LNCaP clone FGC (cell line): ENCODE measurements at regions not wholly inside any gene's neighbourhood (a gene's known extent, or its start where the extent isn't known, plus 50 kb on each side); places are given as distances from the start of the nearest gene placed in this dataset.

Source experiments
- DNase-seq: peaks from one replicate; pipeline ENCODE4 v3.0.0-alpha.2; 2011; ENCODE audit warnings: low read depth
- H3K4me3 ChIP-seq: 2 replicates; pipeline ENCODE4 v1.5.1; 2011; ENCODE audit warnings: mild to moderate bottlenecking, low read depth, low read length, control low read depth
- TF ChIP-seq, protein P1 (sequence below): IDR thresholded peaks from 2 replicates; pipeline ENCODE4 v1.5.1; 2012; ENCODE audit warnings: mild to moderate bottlenecking; ENCODE audit not compliant: control insufficient read depth, insufficient read depth; ENCODE audit errors: extremely low read depth

DNA sequence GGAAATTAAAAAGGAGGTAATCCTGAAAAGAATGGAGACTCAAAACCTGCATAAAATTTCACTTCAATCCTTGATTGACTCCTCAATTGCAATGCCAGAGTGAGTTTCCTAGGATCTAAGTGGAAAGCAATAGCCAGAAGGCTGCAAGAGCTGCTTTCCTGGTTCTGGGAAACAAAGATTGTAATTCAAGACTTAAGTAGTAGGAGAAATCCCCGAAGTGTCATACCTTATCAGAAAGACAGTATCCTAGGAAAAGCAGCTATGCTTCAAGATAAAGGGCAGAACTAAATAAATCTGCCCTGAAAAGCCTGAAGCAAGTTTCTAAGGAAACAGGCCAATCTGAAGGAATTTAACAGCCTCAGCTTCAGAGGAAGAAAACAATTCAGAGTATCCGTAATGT is 390.2 kb downstream of the DSC3 start:
- DNase-seq, result no peak

DNA sequence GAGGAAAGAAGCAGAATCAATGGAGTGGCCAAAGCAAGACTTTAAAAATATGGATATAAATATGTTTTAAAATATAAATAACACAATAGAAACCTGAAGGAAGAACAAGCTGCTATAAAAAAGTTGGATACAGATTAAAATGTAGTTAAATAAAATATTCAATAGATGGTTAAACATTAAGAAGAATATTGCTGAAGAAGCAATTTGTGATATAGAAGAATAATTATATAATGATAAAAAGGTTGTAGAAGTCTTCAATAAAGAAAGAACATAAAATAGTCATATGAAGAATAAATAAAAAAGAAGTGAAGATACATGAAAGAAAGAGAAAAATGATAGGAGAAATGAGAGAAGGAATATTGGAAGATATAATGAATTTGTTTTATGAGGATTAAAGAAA is 392.0 kb downstream of the DSC3 start:
- TF ChIP-seq, protein P1, sequence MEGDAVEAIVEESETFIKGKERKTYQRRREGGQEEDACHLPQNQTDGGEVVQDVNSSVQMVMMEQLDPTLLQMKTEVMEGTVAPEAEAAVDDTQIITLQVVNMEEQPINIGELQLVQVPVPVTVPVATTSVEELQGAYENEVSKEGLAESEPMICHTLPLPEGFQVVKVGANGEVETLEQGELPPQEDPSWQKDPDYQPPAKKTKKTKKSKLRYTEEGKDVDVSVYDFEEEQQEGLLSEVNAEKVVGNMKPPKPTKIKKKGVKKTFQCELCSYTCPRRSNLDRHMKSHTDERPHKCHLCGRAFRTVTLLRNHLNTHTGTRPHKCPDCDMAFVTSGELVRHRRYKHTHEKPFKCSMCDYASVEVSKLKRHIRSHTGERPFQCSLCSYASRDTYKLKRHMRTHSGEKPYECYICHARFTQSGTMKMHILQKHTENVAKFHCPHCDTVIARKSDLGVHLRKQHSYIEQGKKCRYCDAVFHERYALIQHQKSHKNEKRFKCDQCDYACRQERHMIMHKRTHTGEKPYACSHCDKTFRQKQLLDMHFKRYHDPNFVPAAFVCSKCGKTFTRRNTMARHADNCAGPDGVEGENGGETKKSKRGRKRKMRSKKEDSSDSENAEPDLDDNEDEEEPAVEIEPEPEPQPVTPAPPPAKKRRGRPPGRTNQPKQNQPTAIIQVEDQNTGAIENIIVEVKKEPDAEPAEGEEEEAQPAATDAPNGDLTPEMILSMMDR, result no peak
- no peak for DNase-seq
- no peak overlapping the region for H3K4me3 ChIP-seq

More for the DNA sequence above, 390.2 kb downstream of the DSC3 start:
- TF ChIP-seq, protein P1, result no peak
- H3K4me3 ChIP-seq, result no peak overlapping the region

DNA sequence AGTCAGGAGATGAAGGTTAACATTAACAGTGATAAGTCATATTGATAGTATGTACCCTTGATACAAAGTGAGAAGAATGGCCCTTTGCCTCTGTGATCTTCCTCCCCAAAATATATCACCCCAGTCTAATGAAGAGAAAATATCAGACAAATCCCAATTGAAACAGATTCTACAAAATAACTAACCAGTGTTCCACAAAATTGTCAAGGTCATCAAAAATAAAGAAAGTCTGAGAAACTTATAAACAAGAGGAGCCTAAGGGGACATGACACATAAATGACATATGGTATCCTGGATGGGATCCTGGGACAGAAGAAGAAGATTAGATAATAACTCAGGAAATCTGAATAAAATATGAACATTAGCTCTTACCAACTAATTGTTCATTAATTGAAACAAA is 398.4 kb downstream of the DSC3 start:
- TF ChIP-seq, protein P1, result no peak
- no peak for DNase-seq
- no peak overlapping the region for H3K4me3 ChIP-seq

DNA sequence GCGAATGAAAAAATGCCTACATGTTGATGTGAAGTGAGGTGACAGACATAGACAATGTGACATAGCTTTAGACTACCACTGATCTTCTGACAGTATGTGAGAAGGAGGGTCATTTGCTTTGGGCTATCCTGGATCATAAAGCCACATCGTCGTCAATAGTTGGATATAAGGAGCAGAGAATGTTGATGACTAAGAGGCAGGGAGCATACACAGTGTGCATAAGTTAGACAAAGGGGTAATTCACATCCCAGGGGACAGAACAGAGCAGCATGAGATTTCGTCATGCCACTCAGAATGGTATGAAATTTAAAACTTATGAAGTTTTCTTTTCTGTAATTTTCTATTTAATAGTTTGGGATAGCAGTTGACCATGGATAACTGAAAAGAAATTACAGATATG is 403.2 kb downstream of the DSC3 start:
- H3K4me3 ChIP-seq, result no peak overlapping the region
- TF ChIP-seq, protein P1, result no peak
- DNase-seq, result no peak

DNA sequence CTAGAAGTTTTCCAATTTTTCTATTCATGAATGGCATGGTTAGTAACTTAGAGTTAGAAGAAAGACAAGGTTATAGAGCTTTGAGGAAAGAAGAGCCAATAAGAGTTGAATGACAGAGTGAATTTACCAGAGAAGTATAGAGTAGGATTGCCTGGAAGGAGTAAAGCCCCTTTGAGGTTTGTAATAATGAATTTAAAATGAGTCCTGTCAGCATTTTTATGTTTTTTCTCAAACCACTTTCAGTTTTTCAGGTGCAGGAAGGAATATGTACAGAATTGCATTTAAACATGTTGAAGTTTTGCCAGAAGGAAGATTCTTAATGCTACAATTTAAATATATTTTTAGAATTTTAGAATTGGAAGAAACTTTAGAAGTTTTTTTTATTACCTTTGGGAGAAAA is 408.3 kb downstream of the DSC3 start:
- DNase-seq, result no peak
- no peak overlapping the region for H3K4me3 ChIP-seq
- TF ChIP-seq, protein P1, result no peak

DNA sequence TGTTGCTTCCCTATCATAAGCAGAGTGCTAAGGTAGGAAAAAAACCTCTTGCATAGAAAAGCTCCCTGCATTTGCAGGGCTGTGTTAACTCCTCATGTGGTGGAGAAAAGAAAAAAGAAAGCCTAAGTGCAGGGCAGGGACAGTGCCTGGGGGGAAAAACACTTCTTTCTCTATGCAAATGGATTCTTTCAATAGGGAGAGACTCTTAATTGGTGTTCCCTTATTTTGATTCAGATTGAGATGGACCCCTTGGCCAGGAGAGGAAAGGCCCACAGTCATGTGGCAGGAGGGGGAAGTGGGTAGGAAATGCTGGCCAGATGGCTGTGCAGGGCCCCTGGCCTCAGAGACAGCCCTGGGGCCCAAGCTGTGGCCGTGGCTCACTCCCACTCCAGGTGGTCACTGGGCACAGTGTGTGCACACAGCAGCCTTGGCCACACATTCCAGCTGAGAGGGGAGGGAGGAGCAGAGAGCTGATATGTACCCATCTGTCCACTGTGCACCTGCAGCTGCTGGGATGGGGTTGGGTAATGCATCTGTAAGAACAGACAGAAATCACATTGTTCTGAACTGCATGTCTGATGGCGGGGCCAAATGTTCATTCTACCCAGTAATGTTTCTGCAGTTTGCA is 410.4 kb downstream of the DSC3 start:
- TF ChIP-seq, protein P1, result no peak
- H3K4me3 ChIP-seq, result no peak overlapping the region
- DNase-seq, result no peak

DNA sequence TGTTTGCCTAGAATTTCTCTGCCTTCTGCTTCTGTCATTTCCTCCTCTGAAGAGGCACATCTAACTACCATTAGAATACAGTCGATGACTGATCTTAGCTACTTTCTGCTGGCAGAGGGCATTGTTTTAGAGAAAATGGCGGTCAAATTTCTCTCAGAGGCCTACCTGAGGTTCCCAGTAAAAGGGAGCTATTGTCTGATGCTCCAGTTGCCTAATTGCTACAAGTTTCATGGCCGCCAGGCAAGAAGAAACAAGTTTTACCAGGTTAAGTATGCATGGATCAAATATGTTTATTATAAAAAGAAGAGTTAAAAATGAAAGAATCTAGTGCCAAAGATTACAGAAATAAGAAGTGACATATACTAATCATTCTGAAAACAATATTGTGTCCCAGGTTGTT is 416.6 kb downstream of the DSC3 start:
- no peak overlapping the region for H3K4me3 ChIP-seq
- TF ChIP-seq, protein P1, result no peak
- DNase-seq, result no peak
